ENCODE measurements at regions not wholly inside any gene's neighbourhood (a gene's known extent, or its start where the extent isn't known, plus 50 kb on each side); places are given as distances from the start of the nearest gene placed in this dataset.

GRCh38 chr4:19236473-19236872 lies 1015.2 kb upstream of the SLIT2 start:
- TF ChIP-seq POLR2AphosphoS5 (IDR thresholded peaks at IDR 0.05; ENCODE audit: low read depth) (no peak), SPI1 (IDR thresholded peaks at IDR 0.05; ENCODE audit: borderline replicate concordance, low read depth) (no peak)
- TF ChIP-seq, protein P1, sequence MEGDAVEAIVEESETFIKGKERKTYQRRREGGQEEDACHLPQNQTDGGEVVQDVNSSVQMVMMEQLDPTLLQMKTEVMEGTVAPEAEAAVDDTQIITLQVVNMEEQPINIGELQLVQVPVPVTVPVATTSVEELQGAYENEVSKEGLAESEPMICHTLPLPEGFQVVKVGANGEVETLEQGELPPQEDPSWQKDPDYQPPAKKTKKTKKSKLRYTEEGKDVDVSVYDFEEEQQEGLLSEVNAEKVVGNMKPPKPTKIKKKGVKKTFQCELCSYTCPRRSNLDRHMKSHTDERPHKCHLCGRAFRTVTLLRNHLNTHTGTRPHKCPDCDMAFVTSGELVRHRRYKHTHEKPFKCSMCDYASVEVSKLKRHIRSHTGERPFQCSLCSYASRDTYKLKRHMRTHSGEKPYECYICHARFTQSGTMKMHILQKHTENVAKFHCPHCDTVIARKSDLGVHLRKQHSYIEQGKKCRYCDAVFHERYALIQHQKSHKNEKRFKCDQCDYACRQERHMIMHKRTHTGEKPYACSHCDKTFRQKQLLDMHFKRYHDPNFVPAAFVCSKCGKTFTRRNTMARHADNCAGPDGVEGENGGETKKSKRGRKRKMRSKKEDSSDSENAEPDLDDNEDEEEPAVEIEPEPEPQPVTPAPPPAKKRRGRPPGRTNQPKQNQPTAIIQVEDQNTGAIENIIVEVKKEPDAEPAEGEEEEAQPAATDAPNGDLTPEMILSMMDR (IDR thresholded peaks at IDR 0.05; ENCODE audit: insufficient read depth, low read length) = no peak
- TF ChIP-seq, protein P2, sequence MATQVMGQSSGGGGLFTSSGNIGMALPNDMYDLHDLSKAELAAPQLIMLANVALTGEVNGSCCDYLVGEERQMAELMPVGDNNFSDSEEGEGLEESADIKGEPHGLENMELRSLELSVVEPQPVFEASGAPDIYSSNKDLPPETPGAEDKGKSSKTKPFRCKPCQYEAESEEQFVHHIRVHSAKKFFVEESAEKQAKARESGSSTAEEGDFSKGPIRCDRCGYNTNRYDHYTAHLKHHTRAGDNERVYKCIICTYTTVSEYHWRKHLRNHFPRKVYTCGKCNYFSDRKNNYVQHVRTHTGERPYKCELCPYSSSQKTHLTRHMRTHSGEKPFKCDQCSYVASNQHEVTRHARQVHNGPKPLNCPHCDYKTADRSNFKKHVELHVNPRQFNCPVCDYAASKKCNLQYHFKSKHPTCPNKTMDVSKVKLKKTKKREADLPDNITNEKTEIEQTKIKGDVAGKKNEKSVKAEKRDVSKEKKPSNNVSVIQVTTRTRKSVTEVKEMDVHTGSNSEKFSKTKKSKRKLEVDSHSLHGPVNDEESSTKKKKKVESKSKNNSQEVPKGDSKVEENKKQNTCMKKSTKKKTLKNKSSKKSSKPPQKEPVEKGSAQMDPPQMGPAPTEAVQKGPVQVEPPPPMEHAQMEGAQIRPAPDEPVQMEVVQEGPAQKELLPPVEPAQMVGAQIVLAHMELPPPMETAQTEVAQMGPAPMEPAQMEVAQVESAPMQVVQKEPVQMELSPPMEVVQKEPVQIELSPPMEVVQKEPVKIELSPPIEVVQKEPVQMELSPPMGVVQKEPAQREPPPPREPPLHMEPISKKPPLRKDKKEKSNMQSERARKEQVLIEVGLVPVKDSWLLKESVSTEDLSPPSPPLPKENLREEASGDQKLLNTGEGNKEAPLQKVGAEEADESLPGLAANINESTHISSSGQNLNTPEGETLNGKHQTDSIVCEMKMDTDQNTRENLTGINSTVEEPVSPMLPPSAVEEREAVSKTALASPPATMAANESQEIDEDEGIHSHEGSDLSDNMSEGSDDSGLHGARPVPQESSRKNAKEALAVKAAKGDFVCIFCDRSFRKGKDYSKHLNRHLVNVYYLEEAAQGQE (IDR thresholded peaks at IDR 0.05; ENCODE audit: insufficient replicate concordance, low read depth) = no peak

Measured in HL-60 (cell line).